ENCODE measurements at regions not wholly inside any gene's neighbourhood (a gene's known extent, or its start where the extent isn't known, plus 50 kb on each side); places are given as distances from the start of the nearest gene placed in this dataset.

- H3K4me3 ChIP-seq (ENCODE audit: low read depth, low read length), result no peak overlapping the region
- no peak for DNase-seq (ENCODE audit: low read depth)
- no peak for TF ChIP-seq CTCF (IDR thresholded peaks at IDR 0.05; ENCODE audit: insufficient read depth, low read depth, low read length, missing control alignments)
Observed at GRCh38 chr9:106058460-106058859, 364.1 kb downstream of the TMEM38B start.

GRCh38 chr9:106059886-106060285 is 365.5 kb downstream of the TMEM38B start:
- DNase-seq (ENCODE audit: low read depth), result no peak
- no peak for TF ChIP-seq CTCF (IDR thresholded peaks at IDR 0.05; ENCODE audit: insufficient read depth, low read depth, low read length, missing control alignments)
- no peak overlapping the region for H3K4me3 ChIP-seq (ENCODE audit: low read depth, low read length)

- DNase-seq (ENCODE audit: low read depth), result no peak
- no peak overlapping the region for H3K4me3 ChIP-seq (ENCODE audit: low read depth, low read length)
- no peak for TF ChIP-seq CTCF (IDR thresholded peaks at IDR 0.05; ENCODE audit: insufficient read depth, low read depth, low read length, missing control alignments)
Observed at GRCh38 chr9:106060885-106061284, 366.5 kb downstream of the TMEM38B start.

- H3K4me3 ChIP-seq (ENCODE audit: low read depth, low read length), result no peak overlapping the region
- no peak for DNase-seq (ENCODE audit: low read depth)
- TF ChIP-seq CTCF (IDR thresholded peaks at IDR 0.05; ENCODE audit: insufficient read depth, low read depth, low read length, missing control alignments), result no peak
Observed at GRCh38 chr9:106062250-106062649, 367.9 kb downstream of the TMEM38B start.

GRCh38 chr9:106065136-106065535 is 370.8 kb downstream of the TMEM38B start:
- TF ChIP-seq CTCF (IDR thresholded peaks at IDR 0.05; ENCODE audit: insufficient read depth, low read depth, low read length, missing control alignments), result no peak
- H3K4me3 ChIP-seq (ENCODE audit: low read depth, low read length), result no peak overlapping the region
- DNase-seq (ENCODE audit: low read depth), result no peak

- no peak for DNase-seq (ENCODE audit: low read depth)
- no peak overlapping the region for H3K4me3 ChIP-seq (ENCODE audit: low read depth, low read length)
- no peak for TF ChIP-seq CTCF (IDR thresholded peaks at IDR 0.05; ENCODE audit: insufficient read depth, low read depth, low read length, missing control alignments)
Observed at GRCh38 chr9:106065579-106066214, 371.4 kb downstream of the TMEM38B start.

- DNase-seq (ENCODE audit: low read depth), result no peak
- TF ChIP-seq CTCF (IDR thresholded peaks at IDR 0.05; ENCODE audit: insufficient read depth, low read depth, low read length, missing control alignments), result no peak
Observed at GRCh38 chr9:106066940-106067524, 372.7 kb downstream of the TMEM38B start.

More at GRCh38 chr9:106066940-106067524, 372.7 kb downstream of the TMEM38B start:
- no peak overlapping the region for H3K4me3 ChIP-seq (ENCODE audit: low read depth, low read length)

All from GM12865 (cell line).